ENCODE measurements at regions not wholly inside any gene's neighbourhood (a gene's known extent, or its start where the extent isn't known, plus 50 kb on each side); places are given as distances from the start of the nearest gene placed in this dataset.
"Not testable (repeated sequence)": the region's sequence is repeated elsewhere in the genome, so short reads cannot be mapped to it uniquely, and the experiment has no call there.

DNA sequence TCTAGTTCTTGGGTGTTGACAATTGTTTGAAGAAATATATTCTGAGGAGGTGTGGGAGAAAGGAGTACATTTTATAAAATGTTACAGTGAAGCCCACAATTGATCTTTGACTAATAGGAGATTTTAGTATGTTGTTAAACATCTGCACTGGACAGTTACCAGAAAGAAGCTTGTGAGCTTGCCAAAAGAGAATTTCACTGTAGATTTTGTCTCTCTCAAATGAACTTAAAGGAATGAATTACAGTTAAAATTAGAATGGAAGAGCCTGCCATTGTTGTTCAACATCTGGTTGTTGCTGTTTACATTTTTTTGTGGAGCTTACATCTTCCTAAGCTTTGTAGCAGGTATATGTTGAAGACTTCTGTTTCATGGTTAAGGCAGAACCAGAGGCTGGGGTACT is 620.5 kb upstream of the CCDC179 start:
- TF ChIP-seq, protein P1, sequence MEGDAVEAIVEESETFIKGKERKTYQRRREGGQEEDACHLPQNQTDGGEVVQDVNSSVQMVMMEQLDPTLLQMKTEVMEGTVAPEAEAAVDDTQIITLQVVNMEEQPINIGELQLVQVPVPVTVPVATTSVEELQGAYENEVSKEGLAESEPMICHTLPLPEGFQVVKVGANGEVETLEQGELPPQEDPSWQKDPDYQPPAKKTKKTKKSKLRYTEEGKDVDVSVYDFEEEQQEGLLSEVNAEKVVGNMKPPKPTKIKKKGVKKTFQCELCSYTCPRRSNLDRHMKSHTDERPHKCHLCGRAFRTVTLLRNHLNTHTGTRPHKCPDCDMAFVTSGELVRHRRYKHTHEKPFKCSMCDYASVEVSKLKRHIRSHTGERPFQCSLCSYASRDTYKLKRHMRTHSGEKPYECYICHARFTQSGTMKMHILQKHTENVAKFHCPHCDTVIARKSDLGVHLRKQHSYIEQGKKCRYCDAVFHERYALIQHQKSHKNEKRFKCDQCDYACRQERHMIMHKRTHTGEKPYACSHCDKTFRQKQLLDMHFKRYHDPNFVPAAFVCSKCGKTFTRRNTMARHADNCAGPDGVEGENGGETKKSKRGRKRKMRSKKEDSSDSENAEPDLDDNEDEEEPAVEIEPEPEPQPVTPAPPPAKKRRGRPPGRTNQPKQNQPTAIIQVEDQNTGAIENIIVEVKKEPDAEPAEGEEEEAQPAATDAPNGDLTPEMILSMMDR (IDR thresholded peaks at IDR 0.05; ENCODE audit: low read depth, low read length): no peak
- no peak overlapping the region for H3K4me3 ChIP-seq (ENCODE audit: low read depth, low read length)

DNA sequence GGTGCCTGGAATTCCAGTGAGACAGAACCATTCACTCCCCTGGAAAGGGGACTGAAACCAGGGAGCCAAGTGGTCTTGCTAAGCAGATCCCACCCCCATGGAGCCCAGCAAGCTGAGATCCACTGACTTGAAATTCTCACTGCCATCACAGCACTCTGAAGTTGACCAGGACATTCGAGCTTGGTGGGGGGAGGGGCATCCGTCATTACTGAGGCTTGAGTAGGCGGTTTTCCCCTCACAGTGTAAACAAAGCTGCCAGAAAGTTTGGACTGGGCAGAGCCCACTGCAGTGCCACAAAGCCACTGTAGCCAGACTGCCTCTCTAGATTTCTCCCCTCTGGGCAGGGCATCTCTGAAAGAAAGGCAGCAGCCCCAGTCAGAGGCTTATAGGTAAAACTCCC is 623.9 kb upstream of the CCDC179 start:
- H3K4me3 ChIP-seq (ENCODE audit: low read depth, low read length): not testable (repeated sequence)

DNA sequence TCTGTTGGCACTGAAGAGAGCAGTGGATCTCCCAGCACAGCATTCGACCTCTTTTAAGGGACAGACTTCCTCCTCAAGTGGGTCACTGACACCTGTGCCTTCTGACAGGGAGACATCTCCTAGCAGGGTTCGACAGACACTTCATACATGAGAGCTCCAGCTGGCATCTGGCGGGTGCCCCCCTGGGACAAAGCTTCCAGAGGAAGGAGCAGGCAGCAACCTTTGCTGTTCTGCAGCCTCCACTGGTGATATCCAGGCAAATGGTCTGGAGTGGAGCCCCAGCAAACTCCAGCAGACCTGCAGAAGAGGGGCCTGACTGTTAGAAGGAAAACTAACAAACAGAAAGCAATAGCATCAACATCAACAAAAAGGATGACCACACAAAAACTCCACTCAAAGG is 624.3 kb upstream of the CCDC179 start:
- not testable (repeated sequence) for H3K4me3 ChIP-seq (ENCODE audit: low read depth, low read length)

DNA sequence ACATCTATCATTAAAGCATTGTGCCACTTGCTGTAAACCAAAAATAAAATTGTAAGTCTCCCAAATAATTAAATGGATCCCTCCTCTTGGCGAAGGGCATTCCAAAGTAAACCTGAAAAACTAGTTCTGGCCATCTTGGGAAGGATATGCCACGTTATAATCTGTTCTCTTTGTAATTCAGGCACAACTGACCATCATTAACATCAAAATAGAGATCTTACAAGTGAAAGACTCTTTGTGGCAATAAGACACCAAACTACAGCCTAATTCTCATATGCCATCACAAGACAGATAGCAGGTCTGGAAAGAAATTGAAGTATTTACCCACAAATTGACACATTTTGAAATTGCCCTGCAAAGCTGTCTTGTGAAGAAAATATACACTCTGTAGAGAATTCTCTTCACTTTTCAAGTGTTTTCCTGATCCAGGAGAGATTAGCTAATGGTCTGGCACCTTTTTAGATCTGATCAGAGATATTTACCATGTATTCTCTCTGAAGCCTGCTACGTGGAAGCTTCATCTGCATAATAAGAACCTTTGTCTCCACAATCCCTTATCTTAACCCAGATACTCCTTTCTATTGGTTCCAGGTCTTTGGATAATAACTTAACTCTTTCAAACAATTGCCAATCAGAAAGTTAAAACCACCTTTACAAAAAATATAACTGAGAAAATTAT is 630.4 kb upstream of the CCDC179 start:
- TF ChIP-seq, protein P1 (IDR thresholded peaks at IDR 0.05; ENCODE audit: low read depth, low read length): no peak
- no peak overlapping the region for H3K4me3 ChIP-seq (ENCODE audit: low read depth, low read length)

DNA sequence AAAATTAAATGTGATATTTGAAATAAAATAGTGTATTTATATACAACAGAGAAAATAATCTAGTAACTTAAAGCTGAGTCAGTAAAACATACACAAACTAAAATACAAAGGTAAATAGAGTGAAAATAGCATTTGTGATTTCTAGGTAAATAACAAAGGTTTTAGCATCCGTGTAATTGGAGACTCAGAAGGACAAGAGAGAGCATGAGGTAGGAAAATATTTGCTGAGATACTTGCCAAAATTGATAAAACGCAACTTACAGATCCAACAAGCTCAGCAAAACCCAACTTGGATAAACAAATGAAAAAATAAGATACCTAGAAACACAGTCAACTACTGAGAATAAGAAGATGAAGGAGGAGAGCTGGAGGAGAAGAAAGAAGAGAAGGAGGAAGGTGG is 634.7 kb upstream of the CCDC179 start:
- TF ChIP-seq, protein P1 (IDR thresholded peaks at IDR 0.05; ENCODE audit: low read depth, low read length): no peak
- H3K4me3 ChIP-seq (ENCODE audit: low read depth, low read length): no peak overlapping the region

DNA sequence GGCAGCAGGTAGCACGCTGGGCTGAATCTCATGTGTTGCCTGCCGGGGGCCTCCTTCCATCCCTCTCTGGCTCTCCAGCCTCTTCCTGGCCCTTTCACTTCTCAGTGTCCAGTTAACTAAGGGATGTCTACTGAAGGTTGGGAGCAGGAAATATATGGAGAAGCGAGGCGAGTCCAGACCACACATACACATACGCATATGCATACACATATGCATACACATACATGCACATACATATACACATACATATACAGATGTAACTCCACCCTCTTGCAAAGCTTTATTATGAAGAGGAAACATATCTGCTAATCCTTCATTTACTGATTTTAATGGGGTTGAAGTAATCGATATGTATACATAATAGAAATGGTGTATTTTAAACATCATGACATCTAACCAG is 636.1 kb upstream of the CCDC179 start:
- no peak overlapping the region for H3K4me3 ChIP-seq (ENCODE audit: low read depth, low read length)
- TF ChIP-seq, protein P1 (IDR thresholded peaks at IDR 0.05; ENCODE audit: low read depth, low read length): no peak

DNA sequence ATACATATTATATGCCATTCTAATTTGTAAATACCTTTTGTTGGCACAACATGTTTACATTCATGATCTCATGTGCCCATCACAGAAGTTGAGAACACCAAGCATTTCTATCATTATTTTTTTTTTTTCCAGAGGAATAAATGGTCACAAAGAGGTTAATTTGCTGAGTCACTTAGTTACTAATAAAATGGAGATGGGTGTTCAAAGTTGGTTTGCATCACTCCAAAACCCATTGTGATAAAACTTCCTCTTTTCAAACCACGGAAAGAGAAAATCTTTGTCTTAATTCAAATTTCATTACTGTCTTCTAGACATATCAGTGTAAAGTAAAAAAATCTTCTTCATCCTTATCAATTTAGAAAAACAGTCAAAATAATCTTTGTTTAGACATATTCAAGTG is 636.8 kb upstream of the CCDC179 start:
- no peak overlapping the region for H3K4me3 ChIP-seq (ENCODE audit: low read depth, low read length)
- TF ChIP-seq, protein P1 (IDR thresholded peaks at IDR 0.05; ENCODE audit: low read depth, low read length): no peak

DNA sequence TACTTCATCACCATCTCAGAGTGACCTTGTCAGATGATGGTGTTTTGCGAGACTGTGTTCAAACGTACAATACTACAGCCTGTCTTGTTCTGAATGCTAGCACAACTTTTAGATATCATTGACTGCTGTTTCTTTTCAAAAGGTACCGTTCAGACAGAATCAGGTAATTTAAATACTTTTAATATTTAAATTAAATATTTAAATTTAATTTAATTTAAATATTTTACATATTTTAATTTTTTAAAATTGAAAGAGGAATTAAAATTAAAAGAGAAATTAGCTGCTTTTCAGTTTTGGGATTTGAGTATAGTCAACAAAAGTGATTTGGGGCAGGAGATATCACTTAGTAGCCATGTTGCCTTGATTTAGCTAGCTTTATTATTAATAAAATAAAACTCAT is 642.1 kb upstream of the CCDC179 start:
- TF ChIP-seq, protein P1 (IDR thresholded peaks at IDR 0.05; ENCODE audit: low read depth, low read length): no peak
- no peak overlapping the region for H3K4me3 ChIP-seq (ENCODE audit: low read depth, low read length)
